NCI-H82 treated with DMSO at 0.1 percent for 48 hours (cell line): ENCODE measurements at regions not wholly inside any gene's neighbourhood (a gene's known extent, or its start where the extent isn't known, plus 50 kb on each side); places are given as distances from the start of the nearest gene placed in this dataset.

Source experiments
- DNase-seq: peaks from one replicate; lab custom pipeline; 2025; ENCODE audit not compliant: unreplicated experiment; lab: John Stamatoyannopoulos, UW

DNA sequence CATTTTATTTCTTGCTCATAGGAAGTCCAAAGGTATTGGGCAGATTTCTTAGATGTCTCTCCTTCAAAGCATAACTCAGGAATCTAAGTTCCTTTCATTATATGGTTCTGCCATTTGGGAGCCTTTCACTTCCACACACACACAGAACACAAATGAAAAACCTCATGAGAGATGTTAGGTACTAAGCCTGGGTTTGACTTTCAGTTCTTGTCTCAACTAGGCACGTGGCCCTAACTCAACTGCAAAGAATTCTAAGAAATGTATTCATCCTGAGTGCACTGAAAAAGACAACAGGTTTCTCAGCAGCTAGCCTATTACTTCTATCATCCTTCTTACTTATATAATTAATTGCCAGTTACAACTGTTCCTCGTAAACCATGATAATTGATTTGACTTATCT, 190.0 kb upstream of the SAMSN1 start:
- no peak for DNase-seq

DNA sequence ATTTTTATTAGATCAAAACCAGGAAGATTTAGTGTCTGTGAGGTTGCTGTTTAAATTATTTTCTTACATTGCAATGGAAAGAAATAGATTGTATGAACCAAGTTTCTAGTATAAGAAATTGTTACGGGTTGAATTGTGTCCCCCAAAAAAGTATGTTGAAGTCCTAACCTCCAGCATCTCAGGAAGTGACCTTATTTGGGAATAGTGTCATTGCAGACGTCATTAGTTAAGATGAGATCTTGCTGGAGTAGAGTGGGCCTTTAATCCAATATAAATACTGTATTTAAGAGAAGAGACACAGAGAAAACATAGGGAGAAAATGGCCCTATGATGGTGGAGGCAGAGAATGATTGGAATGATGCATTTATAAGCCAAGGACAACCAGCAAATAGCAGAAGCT, 188.7 kb upstream of the SAMSN1 start:
- no peak for DNase-seq

DNA sequence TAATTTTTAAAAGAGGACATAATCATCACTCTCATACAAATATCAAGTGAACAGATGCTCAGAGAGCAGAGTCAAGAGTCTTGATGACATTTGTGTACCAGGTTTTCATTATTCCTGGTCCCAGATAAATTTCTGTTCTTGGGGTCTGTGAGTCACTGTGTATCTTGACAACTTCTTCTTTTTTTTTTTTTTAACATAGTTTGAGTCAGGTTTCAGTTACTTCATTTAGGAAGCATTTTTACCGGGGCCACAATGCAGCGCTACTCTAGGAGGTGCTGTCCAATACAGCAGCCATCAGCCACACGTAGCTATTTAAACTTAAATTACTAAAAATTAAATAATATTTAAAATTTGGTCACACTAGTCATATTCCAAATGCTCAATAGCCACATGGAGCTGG, 188.1 kb upstream of the SAMSN1 start:
- no peak for DNase-seq

DNA sequence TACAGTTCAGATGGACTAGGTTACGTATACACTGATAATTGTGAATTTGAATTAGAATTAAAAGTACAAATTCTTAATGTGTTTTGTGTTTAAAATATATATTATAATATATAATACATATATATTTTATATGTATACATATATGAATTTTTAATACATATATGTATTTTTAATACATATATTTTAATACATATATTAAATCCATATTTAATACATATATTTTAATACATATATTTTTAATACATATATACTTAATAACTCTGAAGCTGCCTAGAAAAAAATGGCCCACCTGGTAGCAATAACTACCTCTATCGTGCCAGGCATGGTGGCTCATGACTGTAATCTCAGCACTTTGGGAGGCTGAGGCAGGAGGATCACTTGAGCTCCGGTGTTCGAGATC, 179.1 kb upstream of the SAMSN1 start:
- DNase-seq = no peak

DNA sequence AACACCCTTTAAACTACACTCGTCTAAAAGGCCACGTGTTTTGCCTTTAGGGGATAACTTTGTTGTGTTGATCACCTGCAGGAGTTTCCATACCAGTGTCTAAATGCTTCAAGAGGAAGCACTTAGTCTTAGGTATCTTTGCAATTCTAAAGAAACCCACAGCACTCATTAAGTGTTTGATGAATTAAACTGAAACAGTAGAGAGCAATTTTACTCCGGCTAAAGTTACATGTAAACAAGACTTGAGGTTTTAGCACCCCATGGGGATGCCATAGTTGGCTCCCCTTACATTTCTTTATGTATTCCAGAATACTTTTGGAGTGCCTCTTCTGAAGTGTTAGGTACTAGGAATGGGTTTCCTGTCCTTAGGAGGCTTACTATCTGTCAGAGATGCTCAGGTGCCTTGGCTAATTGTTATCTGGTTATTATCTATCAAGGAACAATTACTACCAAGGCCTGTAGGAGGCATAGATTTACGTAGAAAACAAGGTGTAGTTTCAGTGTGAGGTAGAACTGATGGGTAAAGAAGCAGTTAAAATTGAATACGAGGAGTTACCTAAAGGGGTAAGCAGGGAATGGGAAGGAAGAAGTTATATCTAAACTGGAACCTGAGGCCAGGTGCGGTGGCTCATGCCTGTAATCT, 176.8 kb upstream of the SAMSN1 start:
- DNase-seq = no peak

DNA sequence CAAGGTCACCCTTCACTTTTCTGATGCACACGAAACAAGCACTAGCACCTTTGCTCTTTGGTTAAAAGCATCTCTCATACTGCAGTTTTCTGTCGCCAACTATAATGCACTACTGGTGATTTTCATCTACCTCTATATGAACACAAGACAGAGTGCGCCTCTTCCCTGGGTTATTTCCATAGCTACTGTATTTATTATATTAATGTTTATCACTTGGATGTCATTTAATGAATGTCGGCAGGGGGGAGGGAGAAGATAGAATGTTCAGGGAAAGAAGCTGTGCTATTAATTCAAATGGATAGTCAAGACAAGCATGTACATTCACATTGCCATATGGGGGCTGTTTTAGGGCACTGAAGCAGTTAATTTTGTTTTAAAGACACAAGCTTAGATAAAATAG, 174.1 kb upstream of the SAMSN1 start:
- no peak for DNase-seq

DNA sequence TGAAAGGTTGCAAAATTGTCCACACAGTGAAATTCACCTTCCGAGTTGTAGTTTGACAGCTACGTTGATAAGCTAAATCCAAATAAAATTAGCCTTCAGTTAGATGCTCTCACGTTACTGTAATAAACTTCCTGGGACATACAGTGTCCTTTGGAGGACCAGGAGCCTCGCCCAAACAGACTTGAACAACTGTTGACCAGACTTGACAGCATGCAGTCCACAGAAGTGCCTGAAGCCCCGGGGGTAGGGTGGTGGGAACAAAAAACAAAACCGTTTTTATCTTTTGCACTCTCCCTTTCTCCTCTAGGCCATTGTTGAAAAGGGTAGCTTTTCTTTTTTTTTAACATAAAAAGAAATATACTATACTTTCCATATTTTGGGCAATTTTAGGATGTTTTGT, 172.8 kb upstream of the SAMSN1 start:
- no peak for DNase-seq

DNA sequence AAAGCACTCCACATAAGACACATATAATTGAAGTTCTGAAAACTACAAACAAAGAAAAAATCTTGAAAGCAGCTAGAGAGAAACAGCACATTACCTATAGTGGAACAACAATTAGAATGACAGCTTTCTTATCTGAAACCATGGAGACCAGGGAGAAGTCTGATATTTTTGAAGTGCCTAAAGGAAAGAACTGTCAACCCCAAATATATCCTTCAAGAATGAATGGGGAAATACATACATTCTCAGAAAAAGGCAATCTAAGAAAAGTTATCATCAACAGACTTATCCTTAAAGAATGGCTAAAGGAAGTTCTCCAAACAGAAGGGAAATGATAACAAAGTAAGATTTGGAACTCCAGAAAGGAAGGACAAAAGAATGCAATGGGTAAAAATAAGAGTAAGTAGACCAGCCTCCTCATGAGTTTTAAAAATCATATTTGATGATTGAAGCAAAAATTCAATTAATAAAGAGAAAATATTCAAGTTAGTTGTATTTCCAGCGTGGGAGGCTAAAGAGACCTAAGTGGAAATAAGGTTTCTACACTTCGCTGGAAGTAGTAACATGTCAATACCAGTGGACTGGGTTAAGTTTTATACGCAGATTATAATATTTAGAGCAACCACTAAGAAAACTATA, 170.8 kb upstream of the SAMSN1 start:
- no peak for DNase-seq

DNA sequence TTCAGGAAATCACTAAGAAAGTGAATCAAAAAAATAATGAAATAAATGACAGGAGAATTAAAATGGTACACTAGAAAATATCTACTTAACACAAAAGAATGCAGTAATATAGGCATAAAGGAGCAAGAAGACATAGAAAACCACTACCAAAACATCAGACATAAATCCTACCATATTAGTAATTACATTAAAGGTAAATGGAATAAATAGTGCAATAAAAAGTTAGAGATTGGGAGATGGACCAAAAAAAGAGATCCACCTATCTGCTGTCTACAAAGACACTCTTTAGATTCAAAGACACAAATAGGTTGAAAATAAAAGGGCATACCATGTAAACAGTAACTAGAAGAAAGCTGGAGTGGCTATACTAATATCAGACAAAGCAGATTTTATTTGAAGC, 167.0 kb upstream of the SAMSN1 start:
- no peak for DNase-seq

DNA sequence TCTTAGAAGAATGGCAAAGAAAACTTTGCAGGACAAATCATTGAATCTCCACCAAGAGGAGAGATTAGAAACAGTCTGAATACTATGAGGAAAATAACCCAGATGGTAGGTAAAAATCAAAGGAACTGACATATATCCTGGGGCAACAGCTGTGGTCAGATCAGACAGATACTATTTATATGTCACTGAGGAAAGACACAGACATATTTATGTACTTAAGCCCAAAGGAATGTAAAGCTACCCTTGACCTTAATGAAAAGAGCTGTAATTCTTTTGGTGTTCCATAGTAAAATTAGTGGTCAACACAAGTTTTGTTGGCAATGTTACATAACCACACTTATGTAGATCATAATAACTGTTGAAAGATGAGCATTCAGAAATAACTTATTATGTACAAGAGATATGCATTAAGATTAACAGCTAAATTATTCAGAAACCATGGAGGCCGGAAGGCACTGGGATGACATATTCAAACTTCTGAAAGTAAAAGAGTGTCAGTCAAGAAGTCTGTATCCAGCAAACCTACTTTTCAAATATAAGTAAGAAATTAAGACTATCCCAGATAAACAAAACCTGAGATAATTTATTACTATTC, 166.1 kb upstream of the SAMSN1 start:
- no peak for DNase-seq

DNA sequence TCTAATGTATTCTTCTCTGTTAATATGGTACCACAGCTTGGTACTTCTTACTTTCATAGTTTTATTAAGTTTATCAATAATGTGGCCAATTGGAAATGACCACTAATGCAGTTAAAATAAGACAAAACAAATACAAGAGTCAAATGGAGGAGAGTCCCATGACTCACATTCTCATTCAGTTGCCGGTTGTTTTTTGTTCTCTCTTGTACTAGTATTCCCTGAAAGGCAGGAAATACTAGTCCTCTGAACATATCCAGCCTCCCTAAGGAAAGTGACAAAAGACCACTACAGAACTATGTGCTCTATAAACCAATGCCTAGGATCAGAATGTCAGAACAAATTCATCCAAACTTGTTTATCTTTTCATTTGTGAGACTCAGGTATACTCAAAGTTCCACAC, 165.2 kb upstream of the SAMSN1 start:
- no peak for DNase-seq

DNA sequence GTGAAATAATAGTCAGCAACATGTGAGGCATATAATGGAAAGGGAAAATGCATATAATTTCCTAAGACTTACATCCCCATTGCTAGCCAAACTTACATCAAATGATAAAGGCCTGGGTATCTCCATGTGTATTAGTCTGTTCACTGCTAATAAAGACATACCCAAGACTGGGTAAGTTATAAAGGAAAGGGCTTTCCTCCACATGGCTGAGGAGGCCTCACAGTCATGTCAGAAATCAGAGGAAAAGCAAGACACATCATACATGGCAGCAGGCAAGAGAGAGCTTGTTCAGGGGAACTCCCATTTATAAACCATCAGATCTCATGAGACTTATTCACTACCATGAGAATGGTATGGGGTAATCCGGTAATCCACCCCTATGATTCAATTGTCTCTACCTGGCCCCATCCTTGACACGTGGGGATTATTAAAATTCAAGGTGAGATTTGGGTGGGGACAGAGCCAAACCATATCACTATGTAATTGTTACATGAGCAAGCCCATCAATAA, 161.5 kb upstream of the SAMSN1 start:
- DNase-seq = no peak

DNA sequence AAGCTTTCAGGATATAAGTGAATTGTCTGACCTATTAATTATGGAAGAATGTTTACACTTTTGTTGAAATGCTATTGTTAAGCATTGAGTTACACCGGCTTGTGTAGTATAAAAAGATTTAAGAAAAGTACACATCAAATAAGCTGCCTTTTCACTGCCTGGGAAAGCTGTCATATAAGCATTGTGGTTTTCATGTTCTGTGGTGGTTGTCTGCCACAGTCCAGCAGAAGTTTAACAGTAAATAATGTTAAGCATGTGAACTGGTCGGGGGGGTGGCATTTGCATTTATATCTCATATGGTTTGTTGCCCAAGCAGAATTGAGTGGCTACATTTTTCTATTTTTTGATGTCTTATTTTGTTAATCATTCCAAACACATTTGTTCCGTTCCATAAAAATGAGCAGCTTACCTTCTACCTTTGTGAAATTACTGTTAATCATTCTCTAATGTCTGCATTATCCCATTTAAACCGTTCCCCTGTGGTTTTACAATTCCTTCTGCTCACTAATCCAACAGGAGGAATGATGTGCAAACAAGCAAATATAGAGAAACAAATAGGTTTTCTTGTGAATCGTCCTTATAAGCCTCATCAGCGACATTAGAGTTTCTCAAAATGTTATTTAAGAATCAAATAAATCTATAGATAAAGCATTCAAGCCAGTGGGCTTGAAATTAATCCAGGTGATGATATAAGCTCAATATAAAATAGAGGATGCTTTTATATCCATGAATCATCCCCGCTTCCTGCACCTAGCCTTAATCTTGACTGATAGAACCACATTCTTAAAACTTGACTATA, 160.8 kb upstream of the SAMSN1 start:
- no peak for DNase-seq

DNA sequence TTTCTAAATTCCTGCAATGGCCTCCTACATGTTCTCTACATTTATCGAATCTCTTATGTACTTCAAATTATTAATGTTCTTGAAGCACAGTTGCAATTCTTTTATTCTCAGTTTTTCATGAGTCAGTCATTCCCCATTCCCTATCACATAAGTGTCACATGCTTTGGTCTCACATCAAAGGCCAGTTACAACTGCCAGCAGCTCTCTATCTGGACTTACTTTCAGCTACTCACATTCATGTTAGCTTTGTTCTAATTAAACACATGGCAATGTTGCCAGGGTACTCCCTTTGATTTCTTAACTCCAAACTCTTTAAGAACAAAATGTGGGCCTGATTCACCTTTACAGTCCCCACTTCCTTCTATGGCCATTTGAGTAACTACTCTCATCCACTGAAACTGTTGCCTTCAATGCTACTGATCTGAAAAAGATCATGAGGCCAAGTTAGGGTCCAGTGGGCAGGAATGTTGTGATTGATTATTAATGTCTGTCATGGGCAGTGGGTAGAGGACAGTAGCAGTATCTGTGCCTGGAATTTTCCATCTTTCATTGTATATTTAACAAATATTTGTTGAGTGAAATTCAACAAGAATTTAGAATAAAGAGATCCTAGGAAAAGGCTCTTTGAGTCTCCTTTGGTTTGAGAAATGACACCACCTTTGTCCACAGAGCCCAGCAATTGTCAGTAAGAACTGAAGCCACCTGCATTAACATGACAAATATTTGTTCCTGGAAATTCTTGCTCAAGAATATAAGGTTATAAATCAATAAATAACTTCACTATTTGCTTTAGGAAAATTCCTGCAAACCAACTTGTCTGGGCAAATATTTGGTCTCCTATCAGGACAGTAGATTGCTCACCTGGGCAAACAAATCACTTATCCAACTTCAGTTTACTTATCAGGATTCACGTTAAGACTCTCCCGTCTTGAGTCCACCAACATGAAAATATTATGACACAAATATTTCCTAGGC, 153.6 kb upstream of the SAMSN1 start:
- no peak for DNase-seq

DNA sequence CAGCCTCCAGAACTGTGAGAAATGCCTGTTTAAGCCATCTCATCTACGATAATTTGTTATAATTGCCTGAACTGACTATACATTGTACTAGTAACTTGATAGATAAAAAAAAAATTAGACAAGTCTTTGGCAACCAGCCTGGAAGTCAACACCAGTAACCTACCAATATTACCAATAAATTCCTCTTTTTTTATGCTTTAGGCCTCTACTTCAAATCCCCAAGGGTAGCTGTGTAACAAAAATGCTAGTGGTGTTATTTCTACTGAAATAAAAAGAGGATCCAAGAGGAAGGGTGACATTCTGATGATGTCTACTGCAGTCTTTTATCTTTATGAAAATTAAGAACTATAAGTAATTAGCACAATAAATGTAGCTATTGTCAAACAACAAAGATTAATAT, 151.7 kb upstream of the SAMSN1 start:
- DNase-seq = no peak

DNA sequence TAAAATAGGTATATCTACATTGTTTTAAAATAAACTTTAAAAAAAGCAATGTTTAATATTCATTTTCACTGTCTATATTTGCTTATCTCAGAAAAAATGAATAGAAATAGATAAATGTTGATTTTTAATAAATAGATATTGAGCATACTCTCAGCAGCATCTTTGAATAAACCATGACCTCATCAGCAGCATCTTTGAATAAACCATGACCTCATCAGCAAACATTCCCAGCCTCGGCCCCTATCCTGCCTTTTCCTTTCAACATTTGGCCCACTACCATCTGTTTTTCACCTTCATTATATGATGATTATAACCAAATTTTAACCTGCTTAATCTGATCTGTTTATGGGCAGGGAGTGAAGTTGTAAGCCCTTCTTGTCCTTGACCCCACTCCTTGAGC, 148.7 kb upstream of the SAMSN1 start:
- DNase-seq = no peak

DNA sequence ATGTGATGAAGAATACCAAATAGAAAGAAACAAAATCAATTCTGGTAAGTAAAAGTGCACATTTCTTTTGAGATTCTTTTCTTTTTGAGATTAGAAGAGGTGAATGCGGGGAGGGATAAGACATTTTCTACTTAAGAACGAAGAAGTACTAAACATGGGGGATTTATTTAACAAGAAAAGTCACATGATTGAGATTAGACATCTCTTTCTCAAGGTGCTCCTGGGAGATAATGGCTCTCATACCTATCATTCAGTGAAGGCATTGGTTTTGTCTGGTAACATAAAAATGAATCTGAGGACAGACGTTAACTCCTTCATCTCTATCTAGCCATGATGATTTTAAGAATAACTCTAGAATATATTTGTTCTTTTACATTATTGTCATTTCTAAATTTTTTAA, 147.9 kb upstream of the SAMSN1 start:
- no peak for DNase-seq

DNA sequence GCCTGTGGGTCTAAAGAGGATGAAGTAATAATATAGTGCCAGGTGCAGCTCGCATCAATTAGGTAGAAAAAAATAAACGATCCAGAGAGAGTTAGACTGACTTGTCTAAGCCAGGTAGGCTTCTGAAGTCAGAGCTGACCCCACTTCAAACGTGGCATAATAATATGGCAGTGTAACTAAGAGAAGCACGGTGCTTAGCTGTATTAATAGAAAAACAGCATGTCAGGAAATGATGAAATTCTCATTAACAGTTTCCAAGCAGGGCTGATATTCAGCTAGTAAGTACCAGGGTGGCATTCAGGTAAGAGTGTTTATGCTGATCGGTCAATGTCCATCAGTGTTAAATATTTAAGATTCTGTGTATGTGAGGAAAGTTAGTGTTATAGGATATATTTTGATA, 145.8 kb upstream of the SAMSN1 start:
- DNase-seq = no peak

DNA sequence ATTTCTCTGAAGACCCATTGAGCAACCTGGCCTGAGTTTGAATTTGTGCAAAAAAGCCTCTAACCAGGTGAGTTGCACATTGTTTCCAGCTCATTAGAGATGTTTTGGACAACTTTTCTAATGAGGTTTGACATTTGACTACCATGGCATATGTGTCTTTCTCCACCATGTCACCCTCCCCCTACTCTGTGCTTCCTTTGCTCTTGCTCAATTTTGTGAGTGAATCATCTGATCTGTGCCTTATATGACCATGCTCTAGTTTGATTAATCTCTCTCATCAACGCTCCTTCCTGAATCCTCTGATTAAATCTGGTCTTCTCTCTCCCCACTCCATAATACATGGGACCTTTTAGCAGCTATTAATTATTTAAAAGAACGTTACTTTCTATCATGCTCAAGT, 144.8 kb upstream of the SAMSN1 start:
- no peak for DNase-seq

DNA sequence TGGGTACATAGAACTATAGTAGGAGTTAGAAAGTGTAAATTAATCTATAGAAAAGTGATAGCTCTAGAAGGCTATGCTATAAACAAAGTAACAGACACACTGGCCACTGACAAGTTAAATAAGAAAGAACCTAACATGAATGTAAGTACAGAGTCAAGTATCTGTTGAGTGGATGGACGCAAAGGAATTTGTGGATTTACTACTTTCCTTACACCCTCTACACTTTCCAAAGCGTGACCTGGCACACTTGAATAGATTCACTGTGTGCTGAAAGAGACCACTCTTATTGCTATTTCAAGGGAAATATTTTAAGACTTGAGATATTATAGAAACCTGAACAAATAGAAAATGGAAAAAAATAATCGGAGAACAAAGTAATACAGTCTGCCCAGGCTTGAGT, 142.8 kb upstream of the SAMSN1 start:
- DNase-seq = no peak

DNA sequence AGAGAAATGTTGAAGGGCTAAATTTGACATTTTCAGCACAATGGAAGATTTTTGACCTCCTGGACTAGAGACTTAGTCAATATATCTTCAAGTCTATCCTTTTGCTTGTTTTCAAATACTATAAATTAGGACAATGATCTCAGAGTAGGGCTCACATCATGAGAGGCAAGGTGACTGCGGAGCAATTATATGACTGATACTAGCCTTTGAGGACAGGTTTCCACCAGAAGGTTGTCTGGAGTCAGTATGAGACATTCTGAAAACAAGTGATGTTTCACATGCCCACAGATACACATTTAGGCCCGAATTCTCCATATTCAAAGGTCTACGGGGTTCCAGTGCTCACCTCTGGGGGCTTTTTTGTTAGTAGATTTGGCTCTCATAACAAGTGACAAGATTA, 142.3 kb upstream of the SAMSN1 start:
- DNase-seq = no peak
